AG10803 (cell line): ENCODE measurements at regions not wholly inside any gene's neighbourhood (a gene's known extent, or its start where the extent isn't known, plus 50 kb on each side); places are given as distances from the start of the nearest gene placed in this dataset.

Source experiments
- DNase-seq: peaks from one replicate; pipeline ENCODE4 v3.0.0; 2010; ENCODE audit warnings: low read depth
- H3K4me3 ChIP-seq: 2 replicates; pipeline ENCODE4 v1.5.1; 2011; ENCODE audit warnings: mild to moderate bottlenecking, low read length, control low read depth
- CTCF ChIP-seq: conservative IDR thresholded peaks from 2 replicates; pipeline ENCODE4 v1.5.1; 2011; ENCODE audit warnings: mild to moderate bottlenecking, low read length, control low read depth, inconsistent platforms

GRCh38 chr10:44284198-44285084 lies 100.5 kb downstream of the CXCL12 start:
- DNase-seq = no peak
- H3K4me3 ChIP-seq = no peak overlapping the region
- TF ChIP-seq CTCF = no peak

DNA sequence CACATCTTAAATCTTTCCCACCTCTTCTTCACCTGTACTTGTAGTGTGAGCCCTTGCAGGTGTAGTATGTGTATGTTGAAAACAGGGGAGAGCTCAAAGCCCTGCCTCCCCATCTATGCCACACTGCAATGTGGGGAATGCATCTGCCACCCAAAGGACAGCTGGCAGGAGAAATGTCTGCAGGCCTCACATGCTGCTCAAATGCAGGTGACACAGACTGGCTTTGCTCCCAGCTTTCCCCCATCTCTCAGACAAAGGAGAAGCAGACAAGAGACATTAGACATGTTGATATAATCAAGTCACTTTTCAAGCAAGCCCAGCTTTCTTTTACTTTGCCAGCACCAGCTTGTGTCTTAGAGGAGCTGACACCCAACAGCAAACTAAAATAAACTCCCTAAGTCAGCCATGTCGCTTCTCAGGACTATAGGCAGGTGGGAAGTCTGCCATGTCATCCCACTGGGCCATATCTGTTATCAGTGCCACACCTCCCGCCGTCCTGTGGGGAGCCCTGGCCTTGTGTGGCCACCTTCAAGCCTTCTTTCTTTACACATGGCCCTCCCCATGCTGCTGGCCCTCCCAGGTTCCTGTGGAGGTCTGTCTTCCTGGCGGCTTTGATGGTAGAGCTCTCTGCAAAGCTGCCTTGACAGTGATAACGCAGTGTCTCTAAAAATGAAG lies 102.1 kb downstream of the CXCL12 start:
- no peak overlapping the region for H3K4me3 ChIP-seq
- no peak for DNase-seq
- TF ChIP-seq CTCF = no peak

DNA sequence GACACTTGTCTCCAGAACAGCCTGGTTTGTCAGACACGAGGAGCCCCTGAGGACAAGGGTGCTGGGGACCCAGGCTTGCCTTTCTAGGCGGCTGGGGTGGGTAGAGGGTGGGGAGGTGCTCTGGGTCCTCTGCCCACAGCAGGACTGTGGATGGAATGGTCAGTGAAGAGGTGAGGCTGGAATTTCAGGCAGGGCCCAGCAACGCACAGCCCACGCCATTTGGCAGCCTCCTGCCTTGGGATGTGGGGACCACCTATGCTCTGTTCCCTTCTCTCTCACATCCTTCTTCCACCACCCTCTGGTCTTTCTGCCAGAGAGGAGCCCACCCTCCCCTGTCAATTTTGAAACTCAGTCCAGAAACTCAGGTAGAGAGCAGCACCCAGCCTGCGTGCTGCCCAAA lies 103.2 kb downstream of the CXCL12 start:
- no peak for TF ChIP-seq CTCF
- H3K4me3 ChIP-seq = no peak overlapping the region
- DNase-seq = no peak

DNA sequence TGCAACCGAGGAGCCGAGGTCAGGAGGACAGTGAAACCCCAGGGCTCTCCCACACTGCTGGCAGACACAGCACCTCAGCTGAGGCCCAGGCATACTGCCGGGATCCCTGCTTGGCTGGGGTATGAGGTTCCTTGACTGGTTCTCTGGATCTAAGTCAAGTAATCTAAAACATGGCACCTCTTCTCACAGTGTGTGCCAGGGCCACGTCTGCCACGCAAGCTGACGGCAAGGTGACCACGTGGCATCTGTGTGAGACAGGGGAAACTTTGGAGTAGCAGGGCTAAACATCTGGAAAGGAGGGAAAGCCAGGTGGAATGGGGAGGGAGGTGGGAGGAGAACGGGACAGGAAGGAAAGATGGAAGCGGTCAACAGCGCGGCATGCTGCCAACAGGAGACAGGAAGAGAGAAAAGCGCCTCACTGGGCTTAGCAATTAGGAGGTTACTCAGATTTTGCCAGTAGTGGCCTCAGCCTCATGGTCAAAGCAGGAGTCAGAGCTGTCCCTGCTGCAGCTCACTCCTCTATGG lies 103.7 kb downstream of the CXCL12 start:
- no peak overlapping the region; the same call in 1 of the 2 replicates for H3K4me3 ChIP-seq
- TF ChIP-seq CTCF = no peak
- peak; percentile 63 for DNase-seq

DNA sequence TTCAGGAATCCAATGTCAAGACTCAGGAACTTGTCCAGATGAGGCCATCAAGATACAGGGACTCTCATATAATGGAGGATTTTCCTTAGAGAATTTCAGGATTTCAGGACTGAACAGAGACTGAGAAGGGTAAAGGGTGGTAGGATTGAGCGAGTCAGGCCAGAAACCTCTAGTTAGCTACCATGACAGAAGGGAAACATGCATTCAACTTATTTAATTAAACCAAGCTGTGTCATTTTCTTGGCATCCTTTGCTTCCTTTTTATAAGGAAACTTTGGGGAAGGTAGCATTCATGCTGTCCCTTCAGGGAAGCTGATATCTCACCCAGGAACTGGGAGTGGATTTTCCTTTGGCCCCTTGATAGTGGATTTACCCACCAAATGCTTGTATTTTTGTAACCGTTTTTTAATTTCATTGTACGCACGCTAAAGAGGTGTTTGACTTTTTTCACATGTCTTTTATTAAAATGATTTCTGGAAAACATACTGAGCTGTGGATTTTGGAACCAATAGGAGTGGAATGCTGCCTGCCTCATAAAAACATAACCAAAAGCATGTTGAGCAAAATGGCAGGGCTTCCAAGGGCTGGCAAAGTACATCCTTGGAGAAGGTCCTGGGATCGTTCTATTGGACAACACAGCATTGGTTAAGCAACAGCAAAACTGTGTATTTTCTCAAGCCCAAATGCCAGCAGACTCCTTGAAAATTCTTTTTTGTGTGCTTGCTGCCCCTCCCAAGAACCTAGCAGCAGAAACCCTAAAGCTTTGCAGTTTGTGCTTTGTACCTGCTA lies 104.5 kb downstream of the CXCL12 start:
- peak; percentile 92 for DNase-seq
- TF ChIP-seq CTCF = no peak
- no peak overlapping the region for H3K4me3 ChIP-seq

DNA sequence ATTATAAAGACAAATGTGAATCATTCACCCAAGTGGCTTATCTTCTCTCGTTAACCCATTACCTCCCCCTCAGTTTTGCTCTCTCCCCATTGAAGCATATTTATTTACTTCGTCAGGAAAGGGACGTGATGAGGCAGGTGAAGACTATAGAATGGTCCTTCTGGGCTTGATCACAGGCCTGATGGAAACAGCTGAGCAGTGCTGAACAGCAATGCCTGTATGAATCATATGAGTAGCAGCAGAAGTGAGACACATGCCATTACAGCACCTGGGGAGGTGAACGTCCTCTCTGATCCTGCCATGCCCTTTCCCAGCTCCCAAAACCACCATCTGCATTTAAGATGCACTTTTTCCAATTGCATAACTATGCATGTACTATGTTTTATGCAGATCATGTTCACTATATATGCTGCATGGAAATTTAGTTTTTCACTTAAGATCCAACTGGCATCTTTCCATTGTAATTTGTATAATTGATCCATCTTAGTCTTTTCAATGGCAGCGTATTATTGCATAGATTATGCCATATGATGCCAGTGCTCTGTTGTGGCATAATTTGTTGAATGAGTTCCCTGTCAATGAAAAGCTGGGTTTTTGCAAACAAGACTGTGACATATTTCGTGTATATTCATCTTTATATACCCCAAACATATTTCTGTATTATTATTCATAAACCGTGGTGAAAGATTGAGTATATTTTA lies 105.3 kb downstream of the CXCL12 start:
- no peak overlapping the region for H3K4me3 ChIP-seq
- no peak for TF ChIP-seq CTCF
- DNase-seq = no peak
